GM19395 (cell line): ENCODE measurements at regions not wholly inside any gene's neighbourhood (a gene's known extent, or its start where the extent isn't known, plus 50 kb on each side); places are given as distances from the start of the nearest gene placed in this dataset.
"Not testable (repeated sequence)": the region's sequence is repeated elsewhere in the genome, so short reads cannot be mapped to it uniquely, and the experiment has no call there.

Experiments
- ATAC-seq: cut with Tn5 transposase; IDR thresholded peaks from one replicate; pipeline ENCODE4 v1.9.1; 2021; ENCODE audit warnings: mild to moderate bottlenecking, moderate library complexity; ENCODE audit not compliant: unreplicated experiment

DNA sequence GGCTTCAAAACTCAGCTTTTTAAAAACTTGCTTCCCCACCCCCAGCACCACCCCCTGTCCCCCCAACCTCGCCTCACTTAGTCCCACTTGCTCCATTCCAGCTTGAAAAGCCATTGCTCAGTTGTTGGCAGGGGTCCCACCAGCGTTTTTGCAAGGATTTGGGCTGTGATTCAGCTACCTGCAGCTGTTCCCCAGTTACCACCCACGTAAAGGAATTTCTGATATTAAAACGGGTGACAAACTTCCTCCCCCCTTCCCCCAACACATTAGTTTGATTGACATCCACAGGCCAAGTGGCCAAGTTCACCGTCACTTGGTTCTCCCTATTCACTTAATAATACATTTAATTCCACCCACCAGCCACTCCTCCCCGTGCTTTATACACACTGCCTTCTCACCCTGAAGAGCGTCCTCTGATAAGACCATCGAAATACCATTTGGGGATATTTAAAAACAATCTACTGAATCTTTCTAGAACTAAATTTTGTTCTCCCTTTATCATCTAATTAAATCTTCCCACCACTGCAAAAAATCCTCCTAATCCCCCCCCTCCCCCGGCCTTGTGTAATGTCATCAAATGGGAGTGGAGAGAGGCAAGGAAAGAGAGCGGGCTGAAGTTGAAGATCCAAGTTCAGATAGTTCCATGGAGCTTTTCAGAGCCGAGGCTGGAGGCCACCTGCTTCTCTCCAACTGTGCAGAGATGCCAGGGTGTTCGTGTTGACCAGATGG is 55.1 kb downstream of the SOX9 start:
- ATAC-seq: no peak

DNA sequence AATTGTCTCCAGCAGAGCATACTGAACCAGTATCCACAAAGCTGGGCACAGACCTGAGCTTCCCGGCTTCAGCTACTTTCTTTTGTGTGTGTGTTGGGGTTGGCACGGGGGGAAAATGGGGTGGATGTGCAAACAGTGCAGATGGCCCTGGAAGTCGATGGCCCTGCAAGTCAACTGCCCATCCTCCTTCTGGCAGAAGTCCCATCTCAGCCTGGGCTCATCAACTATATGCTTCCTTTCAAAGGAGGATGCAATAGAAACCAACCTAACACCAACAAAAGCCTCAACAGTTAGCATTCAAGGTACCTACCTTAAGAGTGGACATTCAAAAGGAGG is 55.7 kb downstream of the SOX9 start:
- ATAC-seq: no peak

GRCh38 chr17:72176951-72177660 is 56.3 kb downstream of the SOX9 start:
- ATAC-seq: no peak

DNA sequence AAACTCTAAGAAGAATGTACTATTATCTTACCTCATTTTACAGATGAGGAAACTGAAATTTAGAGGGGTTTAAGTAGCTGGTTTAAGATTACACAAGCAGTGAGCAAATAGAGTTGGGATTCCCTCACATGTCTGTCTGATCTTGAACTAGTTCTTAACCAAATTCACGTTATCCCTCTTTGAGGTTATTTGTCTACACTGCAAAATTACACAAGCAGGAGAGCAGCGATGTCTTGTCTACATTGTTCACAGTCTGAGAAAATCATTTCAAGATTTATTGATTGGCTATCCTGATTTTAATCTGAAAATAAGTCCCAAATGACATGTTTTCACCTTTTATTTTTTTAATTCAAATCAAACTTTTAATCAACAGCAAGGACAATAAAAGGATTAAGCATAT is 56.9 kb downstream of the SOX9 start:
- no peak for ATAC-seq

GRCh38 chr17:72182371-72182873 is 61.6 kb downstream of the SOX9 start:
- no peak for ATAC-seq

GRCh38 chr17:72183194-72183685 is 62.4 kb downstream of the SOX9 start:
- no peak for ATAC-seq

GRCh38 chr17:72184805-72185204 is 64.0 kb downstream of the SOX9 start:
- no peak for ATAC-seq

DNA sequence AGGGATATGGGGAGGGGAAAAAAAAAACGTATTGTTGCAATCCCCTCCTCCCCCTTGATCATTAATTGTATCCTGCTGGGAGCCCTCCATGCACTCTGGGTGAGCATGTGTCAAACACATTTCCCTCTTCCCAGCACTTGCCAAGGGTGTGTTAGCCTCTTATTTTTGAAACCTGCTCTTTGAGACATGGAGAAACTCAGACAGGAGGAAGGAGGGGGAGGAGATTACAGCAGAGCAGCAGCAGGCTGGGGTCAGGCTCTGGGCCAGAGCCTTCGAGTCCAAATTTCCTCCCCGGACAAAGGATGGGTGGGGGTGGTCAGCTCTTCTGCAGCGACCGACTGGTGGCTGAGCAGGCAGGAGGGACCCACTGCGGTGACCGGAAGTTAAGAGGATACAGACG is 64.7 kb downstream of the SOX9 start:
- no peak for ATAC-seq

DNA sequence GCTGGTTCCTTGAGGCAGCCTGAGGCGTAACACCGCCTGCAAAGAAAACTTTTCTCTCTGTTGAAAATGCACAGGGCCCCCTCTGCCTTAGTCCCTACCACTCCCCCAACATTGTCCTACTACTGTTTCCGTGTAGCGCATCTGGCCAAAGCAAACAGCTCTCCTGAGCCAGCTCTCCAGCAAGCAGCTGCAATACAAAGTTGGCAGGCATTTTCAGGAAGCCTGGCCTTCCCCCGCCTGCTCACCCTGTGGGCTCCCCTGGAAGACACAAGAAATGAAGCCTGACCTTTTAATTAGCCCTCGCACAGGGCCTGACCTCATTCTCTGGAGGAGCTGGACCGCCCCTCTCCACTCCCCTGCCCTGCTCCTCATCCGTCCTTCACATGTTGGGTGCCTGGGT is 66.7 kb downstream of the SOX9 start:
- ATAC-seq: no peak

DNA sequence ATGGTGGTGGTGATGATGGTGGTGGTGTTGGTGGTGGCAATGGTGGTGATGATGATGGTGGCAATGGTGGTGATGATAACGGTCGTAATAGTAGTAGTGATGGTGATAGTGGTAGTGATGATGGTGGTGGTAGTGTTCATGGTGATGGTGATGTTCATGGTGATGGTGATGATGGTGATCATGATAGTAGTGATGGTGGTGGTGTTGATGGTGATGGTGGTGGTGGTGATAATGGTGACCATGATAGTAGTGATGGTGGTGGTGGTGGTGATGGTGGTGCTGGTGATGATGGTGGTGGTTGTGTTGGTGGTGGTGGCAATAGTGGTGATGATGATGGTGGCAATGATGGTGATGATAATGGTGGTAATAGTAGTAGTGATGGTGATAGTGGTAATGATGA is 68.0 kb downstream of the SOX9 start:
- ATAC-seq: no peak

GRCh38 chr17:72189768-72190593 is 69.2 kb downstream of the SOX9 start:
- ATAC-seq: no peak

DNA sequence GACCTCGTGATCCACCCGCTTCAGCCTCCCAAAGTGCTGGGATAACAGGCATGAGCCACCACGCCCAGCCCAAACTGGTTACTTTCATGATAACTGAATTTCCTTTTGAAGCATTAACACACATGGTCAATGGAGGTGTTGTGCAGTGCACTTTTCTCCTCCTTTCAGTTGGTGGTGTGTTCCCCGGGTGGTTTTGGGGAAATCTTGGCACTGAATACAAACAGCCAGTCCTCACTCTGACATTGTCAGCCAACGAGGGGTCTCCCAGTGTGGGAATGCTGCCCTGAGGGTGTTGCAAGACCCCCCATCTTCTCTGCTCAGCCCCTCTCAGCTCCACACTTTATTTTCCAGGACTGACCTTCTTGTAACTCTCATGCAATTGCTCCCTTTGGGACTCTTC is 70.5 kb downstream of the SOX9 start:
- no peak for ATAC-seq

DNA sequence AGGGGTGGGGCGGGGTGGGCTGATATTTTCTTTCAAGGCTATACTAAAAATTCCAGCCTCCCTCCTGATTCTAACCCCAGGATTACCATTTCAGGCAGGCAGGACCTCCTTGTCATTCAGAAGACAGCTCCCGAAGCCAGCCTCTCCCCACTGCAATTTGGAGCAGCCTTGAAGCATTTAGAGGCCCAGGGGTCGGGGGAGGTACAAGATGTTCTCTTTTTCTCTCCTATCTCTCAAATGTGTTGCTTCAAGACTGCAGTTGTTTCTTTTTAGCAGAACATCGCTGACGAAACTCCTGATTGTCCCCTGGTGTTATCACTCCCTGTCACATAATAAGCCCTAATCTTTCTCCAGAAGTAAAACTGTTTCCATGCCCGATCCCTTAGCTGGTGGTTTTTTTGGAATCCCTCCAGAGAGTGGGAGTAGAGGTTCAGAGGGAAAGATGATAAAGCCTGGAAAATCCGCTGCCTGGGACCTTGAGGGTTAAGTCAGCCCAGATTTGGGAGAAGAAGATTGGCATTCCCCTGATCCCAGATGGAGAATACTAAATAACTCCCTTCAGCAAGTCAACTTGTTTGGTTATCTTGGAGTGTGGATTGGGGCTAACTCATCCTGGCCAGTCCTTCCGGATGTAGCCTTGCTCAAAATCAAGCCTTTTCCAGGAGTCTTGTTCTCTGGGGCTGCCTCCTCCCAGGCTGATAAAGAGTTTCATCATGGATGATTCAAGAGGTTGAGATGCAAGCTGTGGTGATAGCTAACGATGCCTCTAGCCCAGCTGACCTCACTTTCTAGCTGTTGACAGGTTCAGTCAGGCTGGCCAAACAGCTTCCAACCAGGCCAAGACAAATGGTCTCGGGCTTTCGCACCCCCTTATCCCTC is 71.3 kb downstream of the SOX9 start:
- ATAC-seq: no peak

DNA sequence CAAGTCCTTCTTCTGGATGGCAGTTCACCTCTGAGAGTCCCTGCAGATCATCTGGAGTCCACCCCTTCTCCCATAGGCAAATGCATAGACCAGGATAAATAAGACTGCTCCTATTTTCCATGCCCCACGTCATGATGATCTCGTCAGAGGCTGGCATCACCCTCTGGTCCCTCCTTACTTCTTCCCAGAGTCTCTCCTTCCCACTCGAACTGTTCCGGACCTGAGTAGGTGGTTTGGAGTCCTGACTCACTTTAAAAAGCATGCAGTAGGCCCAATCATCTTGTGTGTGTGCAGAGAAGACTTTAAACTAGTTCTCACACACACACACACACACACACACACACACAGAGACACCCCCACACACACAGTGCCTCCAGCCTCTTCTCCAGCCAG is 72.0 kb downstream of the SOX9 start:
- ATAC-seq: no peak

DNA sequence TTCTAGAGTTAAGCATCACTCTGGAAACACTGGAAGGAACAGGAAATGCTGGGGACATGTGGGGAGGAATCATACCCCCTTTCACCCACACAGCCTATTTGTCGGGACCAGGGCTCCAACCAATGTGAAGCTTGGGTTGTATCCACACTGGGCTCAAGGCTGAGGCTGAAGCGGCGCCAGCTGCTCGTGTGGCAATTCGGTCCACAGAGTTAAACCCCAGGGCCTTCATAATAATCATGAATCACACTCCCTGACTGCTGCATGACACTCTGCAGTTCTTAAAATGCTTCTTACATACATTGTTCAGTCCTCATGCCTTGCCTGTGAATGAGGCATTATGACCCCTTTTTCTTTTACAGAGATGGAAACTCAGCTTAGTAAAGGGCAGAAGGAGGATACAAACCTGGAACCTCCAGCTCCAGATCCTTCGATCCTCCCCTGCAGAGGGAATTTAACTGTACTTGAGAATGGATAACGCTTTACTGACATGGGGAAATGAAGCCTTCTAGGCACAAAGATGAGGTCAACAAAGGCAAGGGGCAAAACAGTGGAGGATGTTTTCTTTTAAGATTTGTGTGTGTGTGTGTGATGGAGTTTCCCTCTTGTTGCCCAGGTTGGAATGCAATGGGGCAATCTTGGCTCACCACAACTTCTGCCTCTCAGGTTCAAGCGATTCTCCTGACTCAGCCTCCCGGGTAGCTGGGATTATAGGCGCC is 72.7 kb downstream of the SOX9 start:
- ATAC-seq: no peak

DNA sequence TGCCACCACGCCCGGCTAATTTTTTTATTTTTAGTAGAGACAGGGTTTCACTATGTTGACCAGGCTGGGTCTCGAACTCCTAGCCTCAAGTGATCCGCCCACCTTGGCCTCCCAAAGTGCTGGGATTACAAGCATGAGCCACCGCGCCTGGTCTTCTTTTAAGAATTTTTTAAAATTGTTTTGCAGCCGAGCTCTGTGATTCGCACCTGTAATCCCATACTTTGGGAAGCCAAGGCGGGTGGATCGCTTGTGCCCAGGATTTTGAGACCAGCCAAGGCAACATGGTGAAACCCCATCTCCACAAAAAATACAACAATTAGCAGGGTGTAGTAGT is 73.3 kb downstream of the SOX9 start:
- not testable (repeated sequence) for ATAC-seq

GRCh38 chr17:72199256-72199655 is 78.4 kb downstream of the SOX9 start:
- ATAC-seq: no peak

DNA sequence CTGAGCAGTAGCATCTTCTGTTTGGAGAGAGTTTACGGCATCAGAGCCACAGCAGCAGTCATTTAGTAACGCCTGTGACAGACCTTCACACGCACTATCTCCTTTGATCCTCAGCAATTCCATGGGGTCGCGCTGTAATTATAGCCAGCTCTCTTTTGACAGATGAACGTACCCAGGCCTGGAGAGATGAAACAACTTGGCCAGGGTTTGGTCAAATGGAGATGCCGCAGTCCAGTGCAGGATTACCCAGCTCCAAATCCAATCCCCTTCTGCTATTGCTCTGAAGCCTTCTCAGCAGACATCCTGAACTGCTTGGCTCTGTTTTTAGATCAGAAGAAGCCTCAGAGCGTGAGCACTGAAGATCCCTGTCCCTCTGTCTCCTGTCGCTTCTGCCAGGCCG is 83.9 kb downstream of the SOX9 start:
- ATAC-seq: no peak

DNA sequence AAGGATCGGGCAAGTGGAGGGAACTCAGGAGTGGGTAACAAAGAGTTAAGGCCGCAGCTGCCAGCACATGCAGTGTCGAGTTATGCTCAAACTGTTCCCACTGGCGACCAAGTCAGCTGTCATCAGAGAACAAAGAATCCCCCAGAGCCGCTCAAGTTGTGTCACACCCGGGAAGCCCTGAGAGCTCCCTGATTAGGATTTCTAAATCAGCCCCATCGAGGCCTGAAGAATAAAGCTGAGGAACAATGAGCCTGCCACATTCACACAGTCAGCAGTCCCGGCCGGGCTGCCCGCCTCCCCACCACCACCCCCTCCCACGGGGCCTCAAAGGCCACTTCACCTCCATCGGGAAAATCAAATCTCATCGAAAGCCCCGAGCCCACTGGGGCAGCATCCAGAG is 84.5 kb downstream of the SOX9 start:
- ATAC-seq: no peak

DNA sequence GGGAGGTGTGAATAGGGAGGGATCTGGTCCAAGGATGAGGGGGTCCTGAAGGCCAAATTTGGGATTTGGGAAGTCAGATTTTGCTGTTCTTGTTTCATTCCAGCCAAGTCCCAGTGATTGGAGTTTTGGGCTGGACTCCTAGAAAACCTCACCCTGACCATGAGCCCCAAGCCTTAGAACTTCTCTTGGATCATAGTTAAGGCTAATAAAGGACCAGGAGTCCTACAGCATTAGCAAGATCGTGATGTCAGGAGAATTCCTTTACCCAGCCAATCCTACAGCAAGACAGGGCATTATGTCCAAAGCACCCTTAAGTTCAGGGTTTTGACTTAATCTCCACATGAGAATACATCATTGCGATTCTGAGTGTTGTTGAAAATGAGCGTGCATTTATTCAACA is 85.0 kb downstream of the SOX9 start:
- no peak for ATAC-seq
